HG03159 (cell line): ENCODE measurements at regions not wholly inside any gene's neighbourhood (a gene's known extent, or its start where the extent isn't known, plus 50 kb on each side); places are given as distances from the start of the nearest gene placed in this dataset.
"Not testable (repeated sequence)": the region's sequence is repeated elsewhere in the genome, so short reads cannot be mapped to it uniquely, and the experiment has no call there.

Experiments used
- ATAC-seq: cut with Tn5 transposase; IDR thresholded peaks from one replicate; pipeline ENCODE4 v1.9.1; 2021; ENCODE audit warnings: mild to moderate bottlenecking, moderate library complexity; ENCODE audit not compliant: unreplicated experiment

- ATAC-seq: no peak
These were observed 68.2 kb upstream of the TNFAIP3 start for GRCh38 chr6:137798846-137799245.

- ATAC-seq: peak; percentile 70
These were observed 67.0 kb upstream of the TNFAIP3 start for GRCh38 chr6:137799950-137800568.

DNA sequence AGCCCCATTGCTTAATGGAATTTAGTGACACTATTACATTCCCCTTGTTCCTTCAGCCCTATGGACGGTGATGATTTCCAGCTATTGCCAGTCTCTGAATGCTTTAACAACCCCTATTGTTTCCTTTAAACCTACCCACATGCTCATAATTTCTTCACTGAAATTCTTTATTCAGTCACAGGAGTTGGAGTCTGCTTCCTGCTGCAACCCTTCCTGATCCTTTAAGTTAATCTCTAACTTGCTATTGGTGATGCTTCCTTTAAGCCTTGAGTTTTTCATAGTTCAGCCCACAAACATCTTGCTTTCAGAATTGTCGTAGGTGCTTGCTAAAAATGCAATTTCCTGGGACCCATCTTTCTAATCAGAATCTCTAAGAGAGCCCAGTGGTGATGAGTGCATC, 66.3 kb upstream of the TNFAIP3 start:
- ATAC-seq: no peak

- no peak for ATAC-seq
These were observed 65.5 kb upstream of the TNFAIP3 start for GRCh38 chr6:137801352-137802114.

DNA sequence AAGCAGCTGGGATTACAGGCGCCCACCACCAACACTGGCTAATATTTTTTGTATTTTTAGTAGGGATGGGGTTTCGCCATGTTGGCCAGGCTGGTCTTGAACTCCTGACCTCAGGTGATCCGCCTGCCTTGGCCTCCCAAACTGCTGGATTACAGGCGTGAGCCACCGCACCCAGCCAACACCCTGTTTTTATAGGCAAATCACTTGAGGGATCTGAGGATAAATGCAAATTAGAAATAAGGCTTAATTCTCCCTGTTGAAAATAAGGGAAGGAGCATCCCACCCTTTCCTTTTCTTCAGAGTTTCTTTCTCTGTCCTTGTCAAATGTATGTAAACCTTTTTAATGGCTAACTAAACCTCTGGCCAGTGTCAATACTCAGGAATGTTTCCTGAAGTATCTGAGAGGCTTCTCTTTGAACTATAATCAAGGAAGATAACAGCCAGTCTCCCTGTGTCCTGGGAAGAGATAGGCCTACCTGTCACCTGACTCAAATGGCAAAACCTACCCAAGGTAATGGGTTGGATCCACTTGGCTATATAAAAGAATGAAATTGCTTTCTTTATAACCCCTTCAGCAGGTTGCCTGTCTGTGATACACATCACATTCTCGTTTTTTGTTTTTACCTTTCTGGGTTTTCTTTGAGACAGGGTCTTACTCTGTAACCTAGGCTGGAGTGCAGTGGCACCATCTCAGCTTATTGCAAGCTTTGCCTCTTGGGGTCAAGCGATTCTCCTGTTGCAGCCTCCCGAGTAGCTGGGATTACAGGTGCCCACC, 64.5 kb upstream of the TNFAIP3 start:
- no peak for ATAC-seq

DNA sequence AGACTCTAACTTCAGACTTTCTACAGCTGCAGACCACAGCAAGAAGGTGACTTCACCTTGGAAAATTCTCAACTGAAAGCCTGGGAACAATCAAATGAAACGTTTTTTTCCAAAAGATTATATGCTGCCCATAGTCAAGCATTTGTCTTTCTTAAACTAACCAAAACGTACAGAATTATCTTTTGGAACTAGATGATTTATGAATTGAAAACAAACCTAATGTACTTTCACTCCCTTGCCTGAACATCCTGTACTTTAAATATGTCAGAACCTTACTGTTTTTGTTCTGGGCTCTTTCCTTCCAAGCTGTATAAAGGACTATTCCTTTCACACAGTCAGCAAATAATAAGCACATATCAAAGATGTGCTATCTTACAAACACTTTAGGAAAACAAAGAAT, 62.4 kb upstream of the TNFAIP3 start:
- ATAC-seq: no peak

DNA sequence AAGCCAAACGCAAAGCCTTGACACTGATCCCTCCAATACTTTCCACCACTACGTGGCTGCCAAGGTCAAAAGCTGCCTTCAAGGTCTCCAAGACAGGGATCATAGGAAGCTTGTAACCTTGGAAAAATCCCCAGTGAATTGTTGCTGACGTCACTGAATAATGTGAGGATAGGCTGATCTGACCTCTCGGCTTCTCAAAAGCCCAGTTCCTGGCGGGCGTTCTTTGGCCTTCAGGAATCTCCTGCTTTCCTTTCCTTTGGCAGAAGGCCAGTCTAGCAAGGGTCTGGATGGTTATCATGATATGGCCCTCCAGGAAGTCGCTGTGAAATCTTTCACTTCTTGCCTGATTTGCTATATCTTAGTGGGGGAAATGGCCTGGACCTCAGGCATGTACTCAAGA, 61.4 kb upstream of the TNFAIP3 start:
- no peak for ATAC-seq

DNA sequence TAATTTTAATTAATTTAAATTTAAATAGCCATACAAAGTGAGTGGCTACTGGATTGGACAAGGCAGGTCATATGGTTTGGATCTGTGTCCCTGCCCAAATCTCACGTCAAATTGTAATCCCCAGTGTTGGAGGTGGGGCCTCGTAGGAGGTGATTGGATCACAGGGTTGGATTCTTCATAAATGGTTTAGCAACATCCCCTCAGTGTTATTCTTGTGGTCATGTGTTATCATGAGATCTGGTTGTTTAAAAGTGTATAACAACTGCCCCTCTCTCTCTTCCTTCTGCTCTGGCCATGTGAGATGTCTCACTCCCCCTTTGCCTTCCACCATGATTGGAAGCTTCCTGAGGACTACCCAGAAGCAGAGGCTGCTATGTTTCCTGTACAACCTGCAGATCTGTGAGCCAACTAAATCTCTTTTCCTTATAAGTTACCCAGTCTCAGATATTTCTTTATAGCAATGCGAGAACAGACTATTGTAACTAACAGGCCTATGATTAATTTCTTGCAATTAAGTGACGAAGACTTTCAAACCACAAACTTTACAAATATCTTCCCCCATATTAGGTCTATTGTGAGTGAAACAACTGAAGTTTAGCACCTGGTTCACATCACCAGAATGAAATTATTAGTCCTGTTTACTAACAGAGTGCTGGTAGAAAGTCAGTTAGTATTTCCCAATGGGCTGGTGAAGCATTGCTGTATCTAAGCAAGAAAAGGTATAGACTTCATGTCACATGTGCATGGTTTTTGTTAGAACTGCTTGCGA, 60.0 kb upstream of the TNFAIP3 start:
- no peak for ATAC-seq

DNA sequence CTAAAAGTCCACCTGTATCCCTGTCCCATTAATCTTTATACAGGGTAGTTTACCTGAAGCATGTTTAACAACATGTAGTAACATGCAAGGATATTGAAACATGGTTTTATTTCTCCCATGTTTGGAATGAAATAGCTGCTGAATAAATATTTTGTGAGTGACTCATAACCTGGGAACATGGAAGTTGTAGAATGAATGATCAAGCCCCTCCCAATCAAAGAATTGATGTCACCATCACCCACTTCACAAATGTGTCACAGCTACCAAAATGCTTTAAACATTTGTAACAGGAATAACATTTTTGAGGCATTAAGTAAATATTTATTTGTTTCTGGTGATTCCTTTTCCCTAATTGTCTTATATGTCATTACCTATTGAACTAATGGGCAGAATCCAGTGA, 58.9 kb upstream of the TNFAIP3 start:
- no peak for ATAC-seq

- no peak for ATAC-seq
These were observed 58.2 kb upstream of the TNFAIP3 start for GRCh38 chr6:137808836-137809315.

DNA sequence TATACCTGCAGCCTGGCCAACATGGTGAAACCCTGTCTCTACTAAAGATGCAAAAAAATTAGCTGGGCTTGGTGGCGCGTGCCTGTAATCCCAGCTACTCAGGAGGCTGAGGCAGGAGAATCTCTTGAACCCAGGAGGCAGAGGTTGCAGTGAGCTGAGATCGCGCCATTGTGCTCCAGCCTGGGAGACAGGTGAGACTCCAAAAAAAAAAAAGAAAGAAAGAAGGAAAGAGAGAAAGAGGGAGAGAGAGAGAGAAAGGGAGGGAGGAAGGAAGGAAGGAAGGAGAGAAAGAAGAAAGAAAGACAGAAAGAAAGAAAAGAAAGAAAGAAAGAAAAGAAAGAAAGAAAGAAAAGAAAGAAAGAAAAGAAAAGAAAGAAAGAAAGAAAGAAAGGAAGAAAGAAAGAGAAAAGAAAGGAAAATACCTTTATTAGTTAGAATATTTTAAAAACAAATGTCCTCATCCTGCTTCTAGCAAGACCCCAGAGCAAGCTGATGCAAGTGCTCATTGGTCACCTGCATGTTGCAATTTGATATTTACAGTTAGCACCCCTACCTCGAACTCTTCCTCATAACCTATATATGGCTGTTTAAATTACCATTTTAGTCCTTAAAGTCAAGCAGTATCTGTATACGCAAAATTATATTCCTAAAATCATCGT, 57.0 kb upstream of the TNFAIP3 start:
- ATAC-seq: not testable (repeated sequence)

GRCh38 chr6:137810554-137811120, 56.4 kb upstream of the TNFAIP3 start:
- ATAC-seq: no peak

GRCh38 chr6:137811121-137811915, 55.7 kb upstream of the TNFAIP3 start:
- ATAC-seq: peak; percentile 95

GRCh38 chr6:137811916-137812553, 55.0 kb upstream of the TNFAIP3 start:
- ATAC-seq: no peak

- ATAC-seq: no peak
These were observed 53.6 kb upstream of the TNFAIP3 start for GRCh38 chr6:137813308-137813970.

- not testable (repeated sequence) for ATAC-seq
These were observed 53.0 kb upstream of the TNFAIP3 start for GRCh38 chr6:137814030-137814429.

- no peak for ATAC-seq
These were observed 51.4 kb upstream of the TNFAIP3 start for GRCh38 chr6:137815692-137816091.

DNA sequence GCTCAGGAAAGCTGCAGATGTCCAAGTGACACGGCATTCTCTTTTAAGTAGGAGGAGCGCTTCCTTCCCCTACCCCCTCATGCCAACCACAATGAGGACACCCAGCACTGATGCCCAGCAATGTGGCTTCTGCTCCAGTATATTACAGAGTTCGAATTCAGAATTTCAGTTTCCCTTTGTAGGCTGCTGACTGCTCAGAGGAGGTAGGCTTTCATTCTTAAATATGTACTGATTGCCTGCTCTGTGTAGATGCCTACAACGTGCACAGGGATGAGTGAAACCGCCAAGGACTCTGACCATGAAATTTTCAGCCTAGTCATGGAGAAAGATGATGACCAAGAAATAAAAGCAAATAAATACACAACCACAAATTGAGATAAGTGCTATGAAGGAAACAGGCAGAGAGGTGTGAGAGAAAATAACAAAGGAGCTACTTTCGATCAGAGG, 50.9 kb upstream of the TNFAIP3 start:
- ATAC-seq: peak; percentile 37
